ENCODE measurements at regions not wholly inside any gene's neighbourhood (a gene's known extent, or its start where the extent isn't known, plus 50 kb on each side); places are given as distances from the start of the nearest gene placed in this dataset.

DNA sequence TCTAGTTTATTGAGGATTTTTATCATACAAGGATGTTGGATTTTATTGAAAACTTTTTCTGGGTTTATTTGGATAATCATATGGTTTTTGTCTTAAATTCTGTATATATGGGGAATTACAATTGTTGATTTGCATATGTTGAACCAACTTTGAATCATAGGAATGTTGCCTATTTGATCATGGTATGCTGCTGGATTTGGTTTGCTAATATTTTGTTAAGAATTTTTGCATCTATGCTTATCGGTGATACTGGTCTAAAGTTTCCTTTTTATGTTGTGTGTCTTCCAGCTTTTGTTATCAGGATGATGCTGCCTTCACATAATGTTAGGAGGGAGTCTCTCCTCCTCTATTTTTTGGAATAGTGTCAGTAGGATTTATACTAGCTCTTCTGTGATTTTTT is 745.0 kb downstream of the PRELID2 start:
- TF ChIP-seq RARB (CRISPR knock-in tag; IDR thresholded peaks at IDR 0.05) (no peak), ZC3H10 (CRISPR knock-in tag; IDR thresholded peaks at IDR 0.05) (no peak), GLIS3 (CRISPR knock-in tag; IDR thresholded peaks at IDR 0.05) (no peak)
